ENCODE measurements at regions not wholly inside any gene's neighbourhood (a gene's known extent, or its start where the extent isn't known, plus 50 kb on each side); places are given as distances from the start of the nearest gene placed in this dataset.
A peak's percentile ranks its signal among the peaks of the same experiment; 100 is the strongest.

DNA sequence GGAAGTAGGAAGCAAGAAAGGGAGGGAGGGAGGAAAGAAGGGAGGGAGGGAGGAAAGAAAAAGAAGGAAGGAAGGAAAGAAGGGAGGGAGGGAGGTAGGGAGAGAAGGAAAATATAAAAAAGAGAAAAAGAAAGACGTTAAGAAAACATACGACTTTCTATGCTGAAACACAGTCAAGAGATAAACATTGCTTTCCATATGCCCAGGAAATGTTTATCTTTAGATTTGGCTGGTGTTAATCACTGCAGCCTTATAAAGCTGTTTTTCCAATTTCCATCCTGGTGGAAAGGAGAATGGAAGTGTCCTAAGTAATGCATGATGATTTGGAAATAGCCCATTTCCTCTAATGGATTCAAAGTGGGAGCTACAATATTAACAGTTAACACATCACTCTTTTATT, 524.3 kb downstream of the MTRR start:
- no peak overlapping the region for H3K27ac ChIP-seq
- no peak for TF ChIP-seq ZFX (IDR thresholded peaks at IDR 0.05)

- H3K27ac ChIP-seq = no peak overlapping the region
- TF ChIP-seq CTCF (conservative IDR thresholded peaks at IDR 0.05) = peak; percentile 54
- no peak for TF ChIP-seq ZFX (IDR thresholded peaks at IDR 0.05)
Measured at GRCh38 chr5:8394965-8395364, 526.0 kb downstream of the MTRR start.

DNA sequence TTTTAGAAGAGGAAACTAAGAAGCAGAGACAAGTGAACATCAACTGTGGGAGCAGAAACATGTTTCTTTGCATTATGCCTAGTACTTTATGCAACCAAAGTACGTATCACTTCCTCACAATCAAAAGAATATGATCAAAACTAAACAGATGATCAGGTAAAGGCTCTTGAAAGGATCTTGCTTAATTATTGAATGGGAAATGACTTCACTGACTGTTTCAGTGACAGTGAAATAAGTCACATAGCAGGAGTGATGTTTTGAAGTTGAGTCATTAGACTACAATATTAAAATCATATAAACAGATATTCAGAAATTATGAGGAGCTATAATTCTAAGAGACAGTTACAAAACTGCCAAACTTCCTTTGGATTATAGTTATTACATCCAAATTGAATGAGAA, 527.3 kb downstream of the MTRR start:
- no peak overlapping the region for H3K27ac ChIP-seq
- TF ChIP-seq CTCF (conservative IDR thresholded peaks at IDR 0.05) (no peak), ZFX (IDR thresholded peaks at IDR 0.05) (no peak)

- H3K27ac ChIP-seq = no peak overlapping the region
- TF ChIP-seq CTCF (conservative IDR thresholded peaks at IDR 0.05) (no peak), ZFX (IDR thresholded peaks at IDR 0.05) (no peak)
Measured at GRCh38 chr5:8396756-8397155, 527.8 kb downstream of the MTRR start.

- TF ChIP-seq ZFX (IDR thresholded peaks at IDR 0.05) = no peak
- no peak for TF ChIP-seq CTCF (conservative IDR thresholded peaks at IDR 0.05)
Measured at GRCh38 chr5:8399471-8399870, 530.5 kb downstream of the MTRR start.

DNA sequence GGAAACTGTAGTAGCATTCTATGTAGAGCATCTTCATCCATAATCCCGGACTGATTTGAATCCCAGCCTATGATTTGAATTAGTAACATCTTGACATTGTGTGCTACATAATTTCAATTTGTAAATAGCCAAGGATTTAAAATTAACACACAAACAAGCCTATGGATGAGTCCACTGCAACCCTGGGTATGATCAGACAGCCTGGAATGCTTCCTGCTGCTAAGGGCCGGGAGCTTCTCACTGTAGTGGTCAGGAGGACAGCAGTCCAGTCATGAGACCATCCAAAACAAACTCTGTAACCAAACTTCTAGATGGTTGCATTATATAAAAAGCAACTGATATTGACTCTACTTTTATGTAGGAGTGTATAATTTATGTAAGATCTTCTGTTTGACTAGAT, 539.3 kb downstream of the MTRR start:
- H3K27ac ChIP-seq = no peak overlapping the region
- TF ChIP-seq ZFX (IDR thresholded peaks at IDR 0.05) = no peak
- no peak for TF ChIP-seq CTCF (conservative IDR thresholded peaks at IDR 0.05)

More at GRCh38 chr5:8399471-8399870, 530.5 kb downstream of the MTRR start:
- H3K27ac ChIP-seq = no peak overlapping the region

DNA sequence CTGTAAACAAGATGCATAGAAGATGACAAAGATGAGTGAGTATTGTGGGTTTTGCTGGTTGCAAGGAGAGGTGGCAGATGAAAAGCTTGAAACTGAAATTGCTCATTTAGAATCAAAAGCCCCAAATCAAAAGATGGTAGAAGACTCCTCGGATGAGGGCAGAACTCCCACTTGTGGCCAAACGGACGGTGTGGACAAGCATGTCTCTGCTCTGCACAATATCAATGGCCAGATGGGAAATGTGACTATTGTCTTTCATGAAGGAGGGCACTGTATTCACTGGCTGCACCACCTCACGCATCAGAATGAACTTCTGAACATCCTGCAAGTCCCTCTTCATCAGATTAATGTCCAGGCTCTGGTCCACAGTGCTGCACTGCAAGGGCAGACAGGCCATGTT, 541.7 kb downstream of the MTRR start:
- TF ChIP-seq CTCF (conservative IDR thresholded peaks at IDR 0.05) (no peak; the same call in 1 of the 2 replicates), ZFX (IDR thresholded peaks at IDR 0.05) (no peak)
- H3K27ac ChIP-seq = no peak overlapping the region

GRCh38 chr5:8413975-8414374, 545.0 kb downstream of the MTRR start:
- H3K27ac ChIP-seq = no peak overlapping the region
- no peak for TF ChIP-seq CTCF (conservative IDR thresholded peaks at IDR 0.05)
- no peak for TF ChIP-seq ZFX (IDR thresholded peaks at IDR 0.05)

Data from C4-2B (cell line).